ENCODE measurements at regions not wholly inside any gene's neighbourhood (a gene's known extent, or its start where the extent isn't known, plus 50 kb on each side); places are given as distances from the start of the nearest gene placed in this dataset.

DNA sequence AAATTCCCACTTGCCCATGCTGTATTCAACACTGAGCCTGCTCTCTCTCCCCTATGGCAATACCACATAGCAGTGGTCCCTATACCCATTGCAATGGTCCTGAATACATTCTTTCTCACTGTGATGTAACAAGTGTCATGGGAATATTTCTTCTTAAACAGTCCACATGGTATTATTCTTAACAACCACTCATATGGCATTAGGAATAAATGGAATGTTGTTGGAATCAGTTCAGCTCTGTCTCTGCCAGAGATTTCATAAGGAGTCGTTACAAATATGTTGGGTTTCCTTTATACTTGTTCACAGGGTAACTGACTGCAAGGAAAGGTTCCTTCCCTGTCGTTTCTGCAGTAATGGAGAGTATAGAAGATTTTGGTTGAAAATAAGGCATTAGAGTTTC lies 128.3 kb upstream of the SPATA13 start:
- H3K27ac ChIP-seq (ENCODE audit: insufficient read depth, low read length, poor library complexity, severe bottlenecking), result no peak overlapping the region
- peaks cover 3% of the 10 kb centered on the region for H3K27me3 ChIP-seq (replicated peaks; ENCODE audit: control insufficient read depth, insufficient read depth, low read length, poor library complexity, severe bottlenecking)
- H3K4me1 ChIP-seq (ENCODE audit: control insufficient read depth, insufficient read depth, low read length, poor library complexity, severe bottlenecking), result no peaks in the 10 kb centered on the region
- H3K9me3 ChIP-seq (ENCODE audit: control insufficient read depth, low read length), result no peaks in the 10 kb centered on the region
- no peak for DNase-seq
- no peaks in the 10 kb centered on the region for H3K36me3 ChIP-seq (ENCODE audit: control insufficient read depth, insufficient read depth, low read length)
- H3K4me3 ChIP-seq (ENCODE audit: insufficient read depth, low read depth, low read length, poor library complexity, severe bottlenecking), result no peak overlapping the region

GRCh38 chr13:24032674-24033073 lies 127.8 kb upstream of the SPATA13 start:
- Histone ChIP-seq H3K4me3 (ENCODE audit: insufficient read depth, low read depth, low read length, poor library complexity, severe bottlenecking) (no peak overlapping the region), H3K27ac (ENCODE audit: insufficient read depth, low read length, poor library complexity, severe bottlenecking) (no peak overlapping the region), H3K27me3 (replicated peaks; ENCODE audit: control insufficient read depth, insufficient read depth, low read length, poor library complexity, severe bottlenecking) (peaks cover 3% of the 10 kb centered on the region), H3K4me1 (ENCODE audit: control insufficient read depth, insufficient read depth, low read length, poor library complexity, severe bottlenecking) (no peaks in the 10 kb centered on the region), H3K36me3 (ENCODE audit: control insufficient read depth, insufficient read depth, low read length) (no peaks in the 10 kb centered on the region), H3K9me3 (ENCODE audit: control insufficient read depth, low read length) (no peaks in the 10 kb centered on the region)
- no peak for DNase-seq

GRCh38 chr13:24033527-24034302 lies 126.8 kb upstream of the SPATA13 start:
- H3K4me3 ChIP-seq (ENCODE audit: insufficient read depth, low read depth, low read length, poor library complexity, severe bottlenecking), result no peak overlapping the region
- no peaks in the 10 kb centered on the region for H3K36me3 ChIP-seq (ENCODE audit: control insufficient read depth, insufficient read depth, low read length)
- DNase-seq, result no peak
- no peaks in the 10 kb centered on the region for H3K9me3 ChIP-seq (ENCODE audit: control insufficient read depth, low read length)
- no peaks in the 10 kb centered on the region for H3K4me1 ChIP-seq (ENCODE audit: control insufficient read depth, insufficient read depth, low read length, poor library complexity, severe bottlenecking)
- H3K27ac ChIP-seq (ENCODE audit: insufficient read depth, low read length, poor library complexity, severe bottlenecking), result no peak overlapping the region
- peaks cover 3% of the 10 kb centered on the region for H3K27me3 ChIP-seq (replicated peaks; ENCODE audit: control insufficient read depth, insufficient read depth, low read length, poor library complexity, severe bottlenecking)

DNA sequence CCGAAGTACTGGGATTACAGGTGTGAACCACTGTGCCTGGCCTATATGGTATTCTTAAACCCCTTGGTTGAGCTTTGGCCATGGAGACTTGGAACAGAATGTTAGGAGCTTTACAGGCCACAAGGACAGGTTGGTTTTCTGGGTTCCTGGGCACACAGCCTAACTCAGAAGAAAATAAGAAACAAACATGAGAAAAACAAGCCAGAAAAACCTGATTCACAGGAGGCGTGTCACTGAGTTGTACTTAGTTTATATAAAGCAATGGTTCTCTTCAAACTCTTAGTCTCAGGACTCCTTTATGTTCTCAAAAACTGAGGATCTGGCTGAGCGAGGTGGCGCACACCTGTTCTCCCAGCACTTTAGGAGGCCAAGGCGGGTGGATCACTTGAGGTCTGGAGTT lies 125.1 kb upstream of the SPATA13 start:
- Histone ChIP-seq H3K4me1 (ENCODE audit: control insufficient read depth, insufficient read depth, low read length, poor library complexity, severe bottlenecking) (no peaks in the 10 kb centered on the region), H3K27ac (ENCODE audit: insufficient read depth, low read length, poor library complexity, severe bottlenecking) (no peak overlapping the region)
- DNase-seq, result no peak

DNA sequence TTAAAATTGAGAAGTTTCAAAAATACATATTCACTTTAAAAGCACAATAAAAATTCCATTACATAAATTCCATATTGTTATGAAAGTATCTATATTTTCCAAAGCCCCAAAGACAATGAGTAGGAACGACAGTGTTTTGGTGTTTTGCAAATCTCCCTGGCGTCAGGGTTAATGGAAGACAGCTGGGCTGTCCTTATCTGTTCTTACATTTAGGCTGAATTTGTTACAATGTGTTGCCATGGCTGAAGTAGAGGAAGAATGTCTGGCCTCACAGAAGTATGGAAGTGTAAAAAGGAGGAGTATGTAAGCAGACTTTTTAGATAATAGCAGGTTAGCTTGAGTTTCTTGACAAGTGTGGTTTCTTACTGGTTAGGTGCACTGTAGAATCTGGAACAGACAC lies 124.4 kb upstream of the SPATA13 start:
- Histone ChIP-seq H3K27ac (ENCODE audit: insufficient read depth, low read length, poor library complexity, severe bottlenecking) (no peak overlapping the region), H3K4me3 (ENCODE audit: insufficient read depth, low read depth, low read length, poor library complexity, severe bottlenecking) (no peak overlapping the region), H3K4me1 (ENCODE audit: control insufficient read depth, insufficient read depth, low read length, poor library complexity, severe bottlenecking) (no peaks in the 10 kb centered on the region), H3K36me3 (ENCODE audit: control insufficient read depth, insufficient read depth, low read length) (no peaks in the 10 kb centered on the region), H3K9me3 (ENCODE audit: control insufficient read depth, low read length) (no peaks in the 10 kb centered on the region), H3K27me3 (replicated peaks; ENCODE audit: control insufficient read depth, insufficient read depth, low read length, poor library complexity, severe bottlenecking) (peaks cover 3% of the 10 kb centered on the region)
- no peak for DNase-seq

More for the DNA sequence above, 125.1 kb upstream of the SPATA13 start:
- peaks cover 3% of the 10 kb centered on the region for H3K27me3 ChIP-seq (replicated peaks; ENCODE audit: control insufficient read depth, insufficient read depth, low read length, poor library complexity, severe bottlenecking)
- H3K36me3 ChIP-seq (ENCODE audit: control insufficient read depth, insufficient read depth, low read length), result no peaks in the 10 kb centered on the region
- H3K4me3 ChIP-seq (ENCODE audit: insufficient read depth, low read depth, low read length, poor library complexity, severe bottlenecking), result no peak overlapping the region
- H3K9me3 ChIP-seq (ENCODE audit: control insufficient read depth, low read length), result no peaks in the 10 kb centered on the region

- Histone ChIP-seq H3K4me1 (ENCODE audit: control insufficient read depth, insufficient read depth, low read length, poor library complexity, severe bottlenecking) (no peaks in the 10 kb centered on the region), H3K4me3 (ENCODE audit: insufficient read depth, low read depth, low read length, poor library complexity, severe bottlenecking) (no peak overlapping the region)
These were observed 122.1 kb upstream of the SPATA13 start for GRCh38 chr13:24038405-24038804.

DNA sequence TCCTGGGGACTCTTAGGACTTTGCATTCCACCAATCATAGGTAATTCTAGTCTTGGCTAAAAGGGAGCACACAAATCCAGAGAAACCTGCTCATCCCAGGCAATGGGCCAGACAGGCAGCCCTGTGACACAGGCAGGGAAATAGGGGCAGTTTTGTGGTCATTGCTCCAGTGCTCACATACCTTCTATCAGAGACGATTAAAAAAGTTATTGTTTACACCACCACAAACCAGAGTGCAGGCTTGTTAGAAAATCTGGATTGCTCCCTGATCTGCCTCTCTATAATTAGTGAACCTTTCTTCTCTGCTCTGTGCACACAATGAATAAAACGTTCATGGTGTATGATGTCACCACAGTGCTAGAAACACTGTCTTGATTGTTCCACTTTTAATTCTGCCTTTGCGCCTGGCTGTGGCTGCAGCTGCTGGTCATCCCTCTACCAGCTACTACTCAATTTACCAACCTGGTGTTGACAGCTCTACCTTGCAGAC lies 121.6 kb upstream of the SPATA13 start:
- Histone ChIP-seq H3K27ac (ENCODE audit: insufficient read depth, low read length, poor library complexity, severe bottlenecking) (no peak overlapping the region), H3K36me3 (ENCODE audit: control insufficient read depth, insufficient read depth, low read length) (no peaks in the 10 kb centered on the region), H3K4me1 (ENCODE audit: control insufficient read depth, insufficient read depth, low read length, poor library complexity, severe bottlenecking) (no peaks in the 10 kb centered on the region), H3K27me3 (replicated peaks; ENCODE audit: control insufficient read depth, insufficient read depth, low read length, poor library complexity, severe bottlenecking) (no peaks in the 10 kb centered on the region), H3K9me3 (ENCODE audit: control insufficient read depth, low read length) (no peaks in the 10 kb centered on the region), H3K4me3 (ENCODE audit: insufficient read depth, low read depth, low read length, poor library complexity, severe bottlenecking) (no peak overlapping the region)
- no peak for DNase-seq

More at GRCh38 chr13:24038405-24038804, 122.1 kb upstream of the SPATA13 start:
- Histone ChIP-seq H3K36me3 (ENCODE audit: control insufficient read depth, insufficient read depth, low read length) (no peaks in the 10 kb centered on the region), H3K9me3 (ENCODE audit: control insufficient read depth, low read length) (no peaks in the 10 kb centered on the region), H3K27ac (ENCODE audit: insufficient read depth, low read length, poor library complexity, severe bottlenecking) (no peak overlapping the region), H3K27me3 (replicated peaks; ENCODE audit: control insufficient read depth, insufficient read depth, low read length, poor library complexity, severe bottlenecking) (peaks cover 3% of the 10 kb centered on the region)
- DNase-seq, result no peak

- Histone ChIP-seq H3K36me3 (ENCODE audit: control insufficient read depth, insufficient read depth, low read length) (no peaks in the 10 kb centered on the region), H3K27ac (ENCODE audit: insufficient read depth, low read length, poor library complexity, severe bottlenecking) (no peak overlapping the region), H3K4me1 (ENCODE audit: control insufficient read depth, insufficient read depth, low read length, poor library complexity, severe bottlenecking) (no peaks in the 10 kb centered on the region), H3K9me3 (ENCODE audit: control insufficient read depth, low read length) (no peaks in the 10 kb centered on the region), H3K4me3 (ENCODE audit: insufficient read depth, low read depth, low read length, poor library complexity, severe bottlenecking) (no peak overlapping the region), H3K27me3 (replicated peaks; ENCODE audit: control insufficient read depth, insufficient read depth, low read length, poor library complexity, severe bottlenecking) (no peaks in the 10 kb centered on the region)
- no peak for DNase-seq
These were observed 120.7 kb upstream of the SPATA13 start for GRCh38 chr13:24039621-24040475.

- H3K4me1 ChIP-seq (ENCODE audit: control insufficient read depth, insufficient read depth, low read length, poor library complexity, severe bottlenecking), result no peaks in the 10 kb centered on the region
- DNase-seq, result no peak
- no peak overlapping the region for H3K27ac ChIP-seq (ENCODE audit: insufficient read depth, low read length, poor library complexity, severe bottlenecking)
- H3K27me3 ChIP-seq (replicated peaks; ENCODE audit: control insufficient read depth, insufficient read depth, low read length, poor library complexity, severe bottlenecking), result no peaks in the 10 kb centered on the region
- H3K9me3 ChIP-seq (ENCODE audit: control insufficient read depth, low read length), result no peaks in the 10 kb centered on the region
- no peak overlapping the region for H3K4me3 ChIP-seq (ENCODE audit: insufficient read depth, low read depth, low read length, poor library complexity, severe bottlenecking)
- H3K36me3 ChIP-seq (ENCODE audit: control insufficient read depth, insufficient read depth, low read length), result no peaks in the 10 kb centered on the region
These were observed 119.7 kb upstream of the SPATA13 start for GRCh38 chr13:24040835-24041234.

GRCh38 chr13:24041651-24042225 lies 118.8 kb upstream of the SPATA13 start:
- no peaks in the 10 kb centered on the region for H3K36me3 ChIP-seq (ENCODE audit: control insufficient read depth, insufficient read depth, low read length)
- H3K4me3 ChIP-seq (ENCODE audit: insufficient read depth, low read depth, low read length, poor library complexity, severe bottlenecking), result no peak overlapping the region
- no peaks in the 10 kb centered on the region for H3K27me3 ChIP-seq (replicated peaks; ENCODE audit: control insufficient read depth, insufficient read depth, low read length, poor library complexity, severe bottlenecking)
- no peaks in the 10 kb centered on the region for H3K9me3 ChIP-seq (ENCODE audit: control insufficient read depth, low read length)
- no peaks in the 10 kb centered on the region for H3K4me1 ChIP-seq (ENCODE audit: control insufficient read depth, insufficient read depth, low read length, poor library complexity, severe bottlenecking)
- no peak for DNase-seq
- H3K27ac ChIP-seq (ENCODE audit: insufficient read depth, low read length, poor library complexity, severe bottlenecking), result no peak overlapping the region
